T-helper 2 cell (primary cell): ENCODE measurements at regions not wholly inside any gene's neighbourhood (a gene's known extent, or its start where the extent isn't known, plus 50 kb on each side); places are given as distances from the start of the nearest gene placed in this dataset.

Source experiments
- DNase-seq, 5 experiments: peaks; one replicate each; pipeline versions ENCODE4 v3.0.0 to v3.0.0-alpha.2; 2012 to 2022

DNA sequence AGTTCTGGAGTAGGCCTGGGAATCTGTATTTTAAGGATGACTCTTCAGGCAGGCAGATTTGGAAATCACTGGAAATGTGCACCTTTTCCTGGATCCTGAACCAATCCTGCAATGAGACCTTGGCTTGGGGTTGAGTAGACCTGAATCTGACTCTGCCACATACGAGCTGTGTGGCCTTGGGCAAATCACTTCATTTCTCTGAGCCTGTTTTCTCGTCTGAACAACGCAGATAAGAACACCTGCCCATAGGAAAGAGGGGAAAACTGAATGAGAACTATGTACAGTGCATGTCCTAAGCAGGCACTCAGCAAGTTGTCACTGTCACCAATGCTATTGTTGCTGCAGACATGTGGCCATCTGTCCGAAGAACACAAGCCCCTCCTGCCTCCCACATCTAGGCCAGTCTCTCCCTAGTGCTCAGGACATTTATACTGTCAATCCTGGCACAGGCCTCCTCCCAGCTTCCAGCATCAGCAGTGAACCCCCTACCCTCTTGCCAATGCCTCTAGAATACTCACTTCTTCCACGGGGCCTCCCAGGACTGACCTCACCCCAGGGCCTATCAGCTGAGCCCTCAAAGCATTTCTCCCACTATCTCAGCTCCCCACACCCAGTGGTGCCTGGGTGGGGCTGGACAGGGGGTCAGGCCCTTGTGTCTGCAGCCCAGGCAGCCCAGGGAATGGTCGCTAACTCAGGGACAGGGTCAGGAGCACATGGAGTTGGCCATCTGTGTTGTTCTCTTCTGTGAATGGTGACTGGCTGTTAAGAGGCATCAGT is 88.8 kb upstream of the ZBTB40 start:
- DNase-seq = no peak

DNA sequence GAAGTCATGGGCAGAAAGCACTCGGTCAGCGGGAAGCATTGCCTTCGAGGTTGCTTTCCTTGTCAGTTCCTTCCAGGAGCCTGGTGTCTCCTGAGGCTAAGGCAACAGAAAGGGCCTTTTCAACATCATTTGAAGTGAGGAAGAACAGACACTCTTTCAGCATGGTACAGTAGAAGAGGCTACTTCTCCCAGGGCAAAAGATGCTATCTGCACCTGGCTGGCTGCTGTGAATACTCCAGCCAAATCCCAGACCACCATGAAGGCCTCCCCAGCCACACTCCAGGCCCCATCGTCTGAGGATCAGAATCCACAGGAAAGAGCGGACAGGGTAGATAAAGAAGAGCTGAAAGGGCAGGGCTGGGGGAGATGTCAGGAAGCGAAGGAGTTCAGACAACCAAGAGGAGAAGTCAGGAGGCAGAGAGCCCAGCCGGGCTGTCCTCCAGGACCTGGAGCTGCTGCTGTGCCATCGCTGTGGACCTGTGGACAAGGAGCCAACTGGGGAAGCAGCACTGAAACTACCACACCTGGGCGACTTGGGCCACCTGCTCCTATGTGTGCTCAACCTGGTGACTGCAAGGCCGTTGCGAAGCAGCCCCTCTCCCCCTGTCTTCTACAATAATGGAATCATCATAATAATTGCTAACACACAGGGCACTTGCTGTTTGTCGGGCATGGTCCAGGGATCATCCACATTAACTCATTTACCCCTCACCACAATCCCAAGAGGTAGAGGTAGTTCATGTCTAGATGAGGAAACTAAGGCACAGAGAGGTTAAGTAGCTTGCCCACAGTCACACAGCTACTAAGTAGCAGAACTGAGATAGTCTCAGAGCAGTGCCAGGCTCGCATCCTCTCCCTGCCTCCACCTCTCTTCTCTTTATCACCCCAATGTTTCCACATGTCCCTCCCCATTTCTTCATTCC is 88.0 kb upstream of the ZBTB40 start:
- no peak for DNase-seq

DNA sequence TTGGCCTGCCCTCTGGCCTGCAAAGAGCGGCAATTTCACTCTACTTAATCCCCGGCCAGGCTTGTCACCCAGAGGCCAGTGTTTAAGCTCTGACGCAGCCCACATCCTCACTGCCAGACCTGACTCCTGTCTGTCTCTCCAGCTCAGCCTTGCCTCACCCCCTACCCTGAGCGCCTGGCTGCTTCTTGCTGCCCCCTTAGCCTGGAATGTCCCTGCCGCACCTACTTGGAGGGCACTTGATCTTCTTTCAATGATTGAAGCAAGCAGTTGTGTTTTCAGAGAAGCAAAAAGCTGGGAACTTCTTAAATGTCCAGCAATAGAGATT is 87.4 kb upstream of the ZBTB40 start:
- DNase-seq = no peak

DNA sequence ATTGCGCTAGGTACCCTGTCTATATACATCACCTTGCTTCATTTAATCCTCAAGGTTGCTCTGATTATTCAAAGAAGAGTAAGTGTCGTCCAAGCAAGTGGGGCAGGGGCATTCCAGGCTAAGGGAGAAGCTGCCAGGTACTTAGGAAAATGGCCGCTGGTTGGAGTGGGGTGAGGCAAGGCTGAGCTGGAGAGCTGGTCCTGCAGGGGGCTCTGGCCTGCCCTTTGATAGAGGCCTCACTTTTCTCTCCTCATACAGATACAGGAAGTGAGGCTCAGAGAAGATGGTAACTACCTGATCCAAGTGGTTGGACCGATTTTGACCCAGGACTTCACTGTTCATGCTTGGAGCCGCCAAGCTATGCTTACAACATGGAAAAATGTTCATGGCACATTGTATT is 86.9 kb upstream of the ZBTB40 start:
- DNase-seq = no peak

DNA sequence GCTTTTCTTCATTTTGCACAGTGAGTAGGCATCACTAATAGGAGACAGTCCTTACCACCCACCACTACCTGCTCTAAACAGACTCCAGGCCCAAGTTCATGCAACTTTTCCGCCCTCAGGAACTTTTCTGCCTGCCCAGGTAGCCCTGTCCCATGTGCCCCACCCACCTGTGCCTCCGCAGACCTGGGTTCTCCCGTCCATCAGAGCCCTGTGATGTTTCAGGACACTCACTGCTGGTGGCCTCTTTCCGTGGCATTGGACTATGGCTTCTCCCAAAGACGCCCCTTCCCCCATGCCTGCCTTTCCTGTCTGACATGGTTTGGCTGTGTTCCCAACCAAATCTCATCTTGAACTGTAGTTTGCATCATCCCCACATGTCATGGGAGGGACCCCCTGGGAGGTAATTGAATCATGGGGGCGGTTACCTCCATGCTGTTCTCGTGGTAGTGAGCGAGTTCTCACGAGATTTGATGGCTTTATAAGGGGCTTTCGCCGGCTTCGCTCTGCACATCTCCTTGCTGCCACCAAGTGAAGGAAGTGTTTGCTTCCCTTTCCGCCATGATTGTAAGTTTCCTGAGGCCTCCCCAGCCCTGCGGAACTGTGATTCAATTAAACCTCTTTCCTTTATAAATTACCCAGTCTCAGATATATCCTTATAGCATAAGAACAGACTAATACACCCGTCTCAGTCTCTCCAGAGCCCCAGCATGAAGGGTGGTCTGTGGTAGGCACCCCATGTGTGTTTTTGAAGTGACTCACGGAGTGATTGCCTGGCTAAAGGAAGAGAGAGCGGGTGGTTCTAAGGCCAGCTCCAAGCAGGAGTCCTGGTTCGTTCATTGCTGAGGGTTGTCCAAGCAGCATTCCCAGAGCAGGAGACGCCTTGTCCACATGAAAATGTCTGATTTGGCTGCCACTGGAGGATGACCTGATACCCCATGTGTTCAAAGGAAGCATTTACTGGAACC is 86.0 kb upstream of the ZBTB40 start:
- no peak for DNase-seq

DNA sequence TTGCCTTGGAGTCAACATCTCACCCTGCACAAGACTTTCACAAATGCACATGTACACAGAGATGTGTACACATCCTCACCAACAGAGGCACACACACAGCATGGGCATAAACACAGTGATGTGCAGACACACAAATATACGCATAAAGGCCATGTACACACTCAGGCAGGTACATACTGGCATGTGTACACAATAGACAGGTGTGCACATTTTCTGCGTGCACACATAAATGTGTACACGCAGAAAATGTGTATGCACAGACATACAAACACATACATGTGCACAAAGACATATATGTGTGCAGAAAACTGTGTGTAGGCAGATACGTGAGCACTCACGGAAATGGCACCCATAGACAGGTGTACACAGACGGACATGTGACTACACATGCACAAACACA is 85.3 kb upstream of the ZBTB40 start:
- no peak for DNase-seq

DNA sequence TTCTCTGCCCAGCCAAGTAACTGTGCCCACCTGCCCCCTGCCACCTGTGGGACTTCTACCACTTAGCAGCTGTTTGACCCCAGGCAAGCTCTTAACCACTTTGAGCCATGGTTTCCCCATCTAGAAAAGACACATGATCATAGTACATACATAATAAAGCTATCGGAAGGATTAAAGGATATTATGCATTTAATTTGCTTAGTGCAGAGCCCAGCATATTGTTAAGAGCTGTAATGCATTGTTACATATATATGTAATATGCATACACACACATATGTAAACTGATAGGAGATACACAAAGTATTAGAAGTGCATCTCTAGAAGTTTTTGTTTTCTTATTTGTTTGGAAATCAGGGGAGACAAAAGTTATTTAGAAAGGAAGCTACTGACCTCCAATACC is 83.5 kb upstream of the ZBTB40 start:
- no peak for DNase-seq

DNA sequence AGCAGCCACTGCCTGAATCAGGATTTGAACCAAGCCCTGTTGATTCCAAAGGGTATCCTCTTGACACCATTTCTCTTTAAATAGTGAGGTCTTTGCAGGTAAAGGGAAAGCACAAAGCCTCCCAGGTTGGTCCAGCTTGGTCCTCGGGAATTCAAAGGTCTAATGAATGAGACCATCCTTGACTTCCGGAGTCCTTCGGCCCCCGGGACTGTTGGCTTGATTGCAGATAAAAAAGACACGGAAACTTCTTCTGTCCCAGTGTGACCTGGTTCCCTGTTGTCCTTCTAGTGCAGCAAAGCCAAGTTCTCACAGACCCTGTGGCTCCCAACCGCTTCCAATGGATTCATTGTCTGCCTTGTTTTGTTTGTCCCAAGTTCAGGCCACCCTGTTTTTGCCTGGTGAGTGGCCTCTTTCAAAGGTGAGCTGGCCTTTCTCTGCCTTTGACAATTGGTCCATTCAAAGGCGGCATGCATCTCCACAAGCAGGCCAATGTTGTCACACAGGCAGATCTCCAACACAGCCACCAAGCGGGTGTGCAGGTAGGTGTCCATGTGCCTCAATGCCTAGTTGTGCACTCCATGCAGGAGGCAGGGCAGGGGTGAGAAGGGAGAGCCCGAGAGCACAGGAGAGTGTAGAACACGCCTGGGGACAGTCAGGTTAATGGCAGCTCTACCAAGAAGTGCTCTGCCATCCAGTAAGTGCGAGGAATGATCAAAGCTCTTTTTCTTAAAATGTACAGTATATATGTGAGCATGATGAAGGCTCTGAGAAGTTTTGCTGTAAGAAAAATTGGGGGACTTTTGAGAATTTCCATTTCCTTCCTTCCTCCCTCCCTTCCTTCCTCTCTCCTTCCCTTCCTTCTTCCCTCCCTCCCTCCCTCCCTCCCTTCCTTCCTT is 82.1 kb upstream of the ZBTB40 start:
- DNase-seq = no peak

DNA sequence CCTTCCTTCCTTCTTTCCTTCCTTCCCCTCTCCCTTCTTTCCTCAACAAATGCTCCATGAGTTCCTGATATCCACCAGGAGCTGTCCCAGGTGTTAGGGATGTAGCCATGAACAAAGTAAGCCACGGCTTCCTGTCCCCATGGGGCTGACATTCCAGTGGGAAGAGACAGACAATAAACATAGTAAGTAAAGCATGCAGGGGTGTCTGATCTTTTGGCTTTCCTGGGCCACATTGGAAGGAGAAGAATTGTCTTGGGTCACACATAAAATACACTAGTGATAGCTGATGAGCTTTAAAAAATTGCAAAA is 81.5 kb upstream of the ZBTB40 start:
- DNase-seq = no peak

DNA sequence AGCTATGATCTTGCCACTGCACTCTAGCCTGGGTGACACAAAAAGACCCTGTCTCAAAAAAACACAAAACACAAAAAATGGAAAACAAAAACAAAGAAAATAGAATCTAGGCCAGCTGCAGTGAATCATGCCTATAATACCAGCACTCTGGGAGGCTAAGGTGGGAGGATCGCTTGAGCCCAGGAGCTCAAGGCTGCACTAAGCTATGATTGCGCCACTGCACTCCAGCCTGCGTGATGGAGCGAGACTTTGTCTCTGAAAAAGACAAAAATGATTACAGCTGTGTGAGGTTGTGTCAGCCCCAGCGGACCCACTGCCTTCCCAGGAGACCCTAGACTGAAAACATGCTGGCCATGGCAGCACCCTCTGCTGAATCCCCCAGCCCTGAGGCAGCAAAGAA is 80.2 kb upstream of the ZBTB40 start:
- DNase-seq = no peak

DNA sequence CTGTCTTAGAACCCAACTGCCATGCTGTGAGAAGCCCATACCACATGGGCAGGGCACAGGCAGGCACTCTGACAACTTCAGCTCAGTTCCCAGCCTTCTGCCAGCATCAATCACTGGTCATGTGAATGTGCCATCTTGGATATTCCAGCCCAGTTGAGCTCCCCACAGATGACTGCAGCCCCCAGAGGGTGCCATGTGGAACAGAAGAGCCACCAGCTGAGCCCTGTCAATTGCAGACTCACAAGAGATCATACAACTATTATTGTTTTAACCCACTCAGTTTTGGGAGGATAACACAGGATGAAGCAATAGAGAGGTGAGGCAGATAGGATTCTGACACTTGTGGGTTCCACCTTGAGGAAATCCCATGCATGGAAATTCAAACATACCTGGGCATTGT is 78.4 kb upstream of the ZBTB40 start:
- no peak for DNase-seq

DNA sequence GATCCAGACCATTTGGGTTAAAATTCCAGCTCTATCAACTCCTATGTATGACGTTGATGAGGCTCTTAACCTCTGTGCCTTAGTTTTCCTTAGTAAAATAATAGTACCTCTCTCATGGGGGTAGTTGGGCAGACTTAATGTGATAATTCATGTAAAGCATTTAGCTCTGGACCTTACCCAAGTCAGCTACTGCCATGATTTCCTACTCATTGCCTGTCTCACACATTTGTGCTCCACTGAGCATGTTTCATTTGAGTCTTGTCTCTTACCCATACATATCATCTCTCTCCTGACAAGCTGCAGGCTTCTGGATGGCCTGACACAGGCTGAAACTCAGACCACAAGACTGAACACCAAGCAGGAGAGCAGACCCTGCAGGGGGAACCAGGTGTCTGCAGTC is 77.7 kb upstream of the ZBTB40 start:
- no peak for DNase-seq

DNA sequence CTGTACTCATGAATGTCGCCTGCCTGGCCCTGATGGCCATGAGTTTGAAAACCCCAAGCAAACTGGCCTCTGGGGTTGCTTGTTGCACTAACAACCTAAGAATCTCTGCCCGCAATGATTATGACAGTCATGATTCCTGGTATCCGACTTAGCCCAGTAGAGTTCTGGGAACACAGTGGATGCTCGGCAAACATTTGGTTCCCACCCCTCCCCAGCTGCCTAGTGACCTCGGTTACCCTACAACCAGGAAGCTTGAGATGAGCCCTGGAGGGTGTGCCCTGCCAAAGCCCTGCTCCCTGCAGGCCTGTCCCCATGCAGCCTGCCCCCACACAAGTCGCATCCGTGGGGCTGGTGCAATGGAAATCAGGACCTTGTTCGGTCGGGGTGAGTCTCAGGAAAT is 76.0 kb upstream of the ZBTB40 start:
- no peak for DNase-seq

DNA sequence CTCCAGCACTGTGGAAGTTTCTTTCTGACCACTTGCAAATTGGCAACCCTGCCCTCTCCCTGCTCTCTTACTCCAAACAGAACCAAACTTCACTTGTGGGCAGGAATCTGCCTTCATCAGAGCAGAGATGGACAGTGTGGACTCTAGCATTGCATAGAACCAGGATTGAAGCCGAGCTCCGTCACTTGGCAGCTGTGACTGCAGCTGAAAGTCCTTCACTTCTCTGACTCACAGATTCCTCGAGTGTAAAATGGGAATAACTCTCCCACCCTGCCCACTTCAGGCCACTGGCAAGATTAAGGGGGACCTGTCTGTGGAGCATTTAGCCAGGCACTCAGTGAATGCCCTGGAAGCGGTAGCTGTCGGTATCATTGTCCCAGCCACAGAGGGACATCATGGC is 75.7 kb upstream of the ZBTB40 start:
- DNase-seq = no peak

DNA sequence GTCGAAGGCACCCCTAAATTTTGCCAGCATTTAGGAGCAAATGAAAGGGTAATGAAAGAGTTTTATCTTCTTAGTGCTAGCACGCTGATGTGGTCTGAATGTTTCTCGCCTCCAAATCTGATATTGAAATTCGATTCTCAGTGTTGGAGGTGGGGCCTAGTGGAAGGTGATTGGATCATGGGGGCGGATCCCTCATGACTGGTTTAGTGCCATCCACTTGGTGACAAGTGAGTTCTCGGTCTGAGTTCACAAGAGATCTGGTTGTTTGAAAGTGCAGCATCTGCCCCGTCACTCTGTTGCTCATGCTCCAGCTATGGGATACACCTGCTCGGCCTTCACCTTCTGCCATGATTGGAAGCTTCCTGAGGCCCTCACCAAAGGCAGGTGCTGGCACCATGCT is 75.1 kb upstream of the ZBTB40 start:
- DNase-seq = no peak

DNA sequence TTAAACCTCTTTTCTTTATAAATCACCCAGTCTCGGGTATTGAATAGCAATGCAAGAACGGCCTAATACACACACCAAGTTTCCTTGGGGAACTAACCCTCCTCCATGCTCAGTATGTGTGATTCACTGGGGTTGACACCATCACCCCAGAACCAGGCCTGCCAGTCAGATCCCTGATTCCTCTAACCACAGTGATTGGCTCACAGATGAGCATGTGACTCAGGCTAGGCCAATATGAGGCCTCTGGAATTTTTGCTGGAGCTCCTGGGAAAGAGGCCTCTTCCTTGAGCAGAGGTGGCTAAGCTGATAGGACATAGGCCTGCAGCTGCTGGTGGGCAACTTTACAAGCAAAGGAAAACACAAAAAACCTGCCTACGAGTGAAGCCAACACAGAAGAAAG is 74.7 kb upstream of the ZBTB40 start:
- no peak for DNase-seq

DNA sequence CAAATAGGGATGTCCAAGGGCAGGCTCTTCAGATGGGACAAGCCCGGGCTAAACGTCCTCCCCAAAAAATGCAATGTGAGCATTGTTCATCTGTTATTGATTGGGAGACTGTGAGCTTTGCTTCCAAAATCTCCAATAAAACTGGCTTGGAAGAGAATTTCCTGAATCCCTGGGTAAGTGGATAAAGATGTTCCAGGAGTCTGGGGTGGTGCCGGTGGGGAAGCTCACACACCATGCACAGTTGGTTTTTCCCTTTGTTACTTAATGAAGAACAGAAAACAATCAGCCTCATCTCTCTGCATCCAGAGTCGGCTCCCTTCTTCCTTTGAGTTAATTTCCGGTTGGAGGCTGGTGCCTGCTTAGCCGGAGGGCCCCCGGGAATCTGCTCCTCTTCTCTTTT is 72.1 kb upstream of the ZBTB40 start:
- no peak for DNase-seq

DNA sequence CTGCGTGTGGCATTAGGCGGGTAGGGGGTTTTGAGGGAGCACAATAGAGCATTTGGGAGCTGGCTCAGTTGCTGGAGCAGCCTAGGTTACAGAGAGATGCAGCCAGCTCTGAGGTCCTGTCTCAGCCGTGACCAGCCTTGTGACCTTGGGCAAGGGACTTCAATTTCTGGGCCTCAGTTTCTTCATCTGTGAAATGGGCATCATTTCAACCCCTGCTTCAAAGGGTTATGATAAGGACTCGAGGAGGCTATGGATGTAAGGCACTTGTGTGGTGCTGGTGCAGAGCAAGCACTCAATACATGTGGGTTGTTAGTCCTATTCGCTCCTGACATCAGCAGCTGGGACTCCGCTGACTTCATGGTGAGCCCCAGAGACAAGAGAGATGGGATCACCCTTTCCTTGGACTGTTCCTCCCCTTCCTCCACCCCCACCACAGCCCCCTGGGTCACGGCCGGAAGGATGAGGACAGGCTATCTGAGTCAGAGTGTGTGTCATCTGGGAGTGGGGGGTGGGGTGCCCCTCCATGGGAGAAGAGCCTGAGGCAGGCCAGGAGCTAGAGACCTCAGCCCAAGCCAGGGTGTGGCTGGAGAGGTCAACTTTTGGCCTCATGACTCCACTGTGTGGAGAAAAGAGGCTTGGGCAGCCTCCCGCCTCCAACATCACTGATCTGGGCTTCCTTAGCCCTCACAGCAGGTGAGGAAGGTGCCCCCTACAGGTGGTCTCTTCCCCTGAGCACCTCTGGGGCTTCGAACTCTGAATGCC is 71.4 kb upstream of the ZBTB40 start:
- DNase-seq = no peak

DNA sequence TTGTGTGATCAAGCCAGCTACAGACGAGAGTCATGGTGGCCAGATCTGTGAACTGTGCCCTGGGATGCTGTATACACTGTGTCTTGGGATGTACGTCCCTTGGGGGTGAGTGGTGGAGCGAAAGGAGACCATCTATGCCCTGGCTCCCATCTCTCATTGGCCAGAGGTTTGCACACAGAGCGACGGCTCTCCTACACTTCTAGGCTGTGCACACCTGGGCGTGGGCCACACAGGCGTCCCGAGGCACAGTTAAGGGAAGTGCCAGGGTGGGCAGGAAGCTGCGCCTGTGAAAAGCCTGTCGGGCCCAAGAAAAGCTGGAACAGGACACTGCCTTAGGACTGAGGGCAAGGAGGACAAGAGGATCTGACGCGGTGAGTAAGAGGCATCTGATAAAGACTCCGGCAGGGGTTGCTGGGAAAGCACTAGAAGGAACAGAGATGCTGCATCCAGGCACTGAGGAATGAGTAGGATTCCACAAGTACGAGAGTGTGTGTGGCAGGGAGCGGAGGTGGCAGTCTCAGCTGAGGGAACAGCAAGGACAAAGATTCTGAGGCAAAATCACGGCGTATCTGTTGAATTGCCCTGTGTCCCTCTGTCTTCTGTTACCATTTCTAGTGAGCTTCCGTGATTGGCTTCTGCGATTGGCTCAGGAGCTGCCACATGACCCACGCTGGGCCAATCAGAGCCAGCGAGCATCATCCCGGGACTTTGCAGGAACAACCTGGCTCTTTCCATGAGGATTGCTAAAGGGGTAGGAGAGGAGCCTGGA is 67.9 kb upstream of the ZBTB40 start:
- DNase-seq = no peak

DNA sequence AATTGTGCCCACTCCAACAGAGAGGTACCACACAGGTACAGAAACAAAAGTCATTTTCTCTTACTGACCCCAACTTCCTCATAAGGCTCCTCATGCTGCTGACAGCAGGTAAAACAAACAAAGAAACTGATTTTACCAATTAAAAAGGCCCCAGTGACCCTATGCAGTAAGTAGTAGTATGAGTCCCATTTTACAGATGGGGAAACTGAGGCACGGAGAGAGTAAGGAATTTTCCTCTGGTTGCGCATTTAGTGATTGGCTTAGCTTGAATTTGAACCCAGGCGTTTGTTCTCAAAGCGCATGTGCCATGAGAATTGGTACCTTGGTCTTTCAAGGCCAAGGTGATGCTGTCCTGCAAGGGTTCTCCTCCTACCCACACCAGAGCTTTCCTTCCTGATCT is 66.1 kb upstream of the ZBTB40 start:
- no peak for DNase-seq

DNA sequence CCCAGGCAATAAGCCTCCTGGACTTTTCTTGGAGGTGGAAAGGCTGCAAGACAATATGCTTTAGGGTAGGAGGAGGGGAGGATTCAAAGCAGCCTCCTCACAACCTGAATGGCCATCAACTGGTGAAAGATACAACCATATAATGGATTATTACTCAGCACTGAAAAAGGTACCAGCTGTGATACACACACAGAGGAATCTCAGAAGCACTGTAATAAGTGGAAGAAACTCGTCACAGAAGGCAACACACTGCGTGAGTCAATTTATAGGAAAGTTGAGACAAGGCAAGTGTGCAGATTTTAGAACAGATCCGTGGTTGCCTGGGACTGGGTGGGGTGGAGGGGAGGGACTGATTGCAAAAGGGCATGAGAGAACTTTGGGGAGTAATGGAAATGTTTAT is 64.9 kb upstream of the ZBTB40 start:
- no peak for DNase-seq
